ENCODE measurements at regions not wholly inside any gene's neighbourhood (a gene's known extent, or its start where the extent isn't known, plus 50 kb on each side); places are given as distances from the start of the nearest gene placed in this dataset.

- no peak for TF ChIP-seq CTCF (IDR thresholded peaks at IDR 0.05; ENCODE audit: low read depth, low read length, missing control alignments)
- in situ Hi-C loops (cut with HindIII; ENCODE audit: low sequenced_read_pairs): no loop called here
- no peak for DNase-seq (ENCODE audit: low read depth)
- no peak overlapping the region for H3K4me3 ChIP-seq (ENCODE audit: low read depth, low read length)
Measured at GRCh38 chr10:35770817-35771355, 128.8 kb upstream of the FZD8 start.

- DNase-seq (ENCODE audit: low read depth): no peak
- no peak for TF ChIP-seq CTCF (IDR thresholded peaks at IDR 0.05; ENCODE audit: low read depth, low read length, missing control alignments)
- in situ Hi-C loops (cut with HindIII; ENCODE audit: low sequenced_read_pairs): no loop called here
- H3K4me3 ChIP-seq (ENCODE audit: low read depth, low read length): no peak overlapping the region
Measured at GRCh38 chr10:35769795-35770194, 127.7 kb upstream of the FZD8 start.

DNA sequence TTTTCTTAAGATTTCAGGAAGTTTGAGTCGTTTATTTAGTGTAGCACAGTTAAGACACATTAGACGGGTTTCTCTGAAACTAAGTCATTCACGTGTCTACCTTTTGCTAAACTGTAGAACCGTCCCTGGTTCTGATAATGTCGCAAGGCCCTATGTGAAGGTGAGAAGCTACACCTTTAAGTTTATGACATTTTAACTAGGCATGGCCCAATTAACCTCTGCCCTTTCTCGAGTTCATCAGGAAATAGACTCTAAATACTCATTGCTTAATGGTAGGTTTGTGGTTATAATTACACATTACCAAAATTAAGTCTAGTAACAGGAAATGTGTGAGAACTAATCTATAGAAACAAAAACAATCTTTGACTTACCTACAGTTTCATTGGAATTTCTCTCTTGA is 126.6 kb upstream of the FZD8 start:
- DNase-seq (ENCODE audit: low read depth): no peak
- TF ChIP-seq CTCF (IDR thresholded peaks at IDR 0.05; ENCODE audit: low read depth, low read length, missing control alignments): no peak
- in situ Hi-C loops (cut with HindIII; ENCODE audit: low sequenced_read_pairs): no loop called here
- H3K4me3 ChIP-seq (ENCODE audit: low read depth, low read length): no peak overlapping the region

DNA sequence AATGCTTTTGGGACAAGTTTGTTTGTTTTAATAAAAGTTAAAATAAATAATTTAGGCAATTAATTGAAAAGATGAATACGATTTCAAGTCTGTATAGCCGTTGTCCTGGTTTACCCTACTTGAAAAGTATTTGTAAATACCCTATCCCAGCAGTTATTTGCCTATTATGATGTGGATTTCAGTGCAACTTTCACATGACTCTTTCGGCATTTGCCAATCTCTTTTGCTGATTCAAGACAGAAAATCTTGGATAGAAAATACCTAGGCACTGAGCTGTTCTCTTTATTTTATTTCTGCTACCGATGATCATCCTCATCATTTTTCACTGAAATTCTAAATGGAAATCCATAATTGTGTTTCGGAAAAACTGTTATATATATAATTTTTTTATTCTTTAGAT is 125.9 kb upstream of the FZD8 start:
- no peak overlapping the region for H3K4me3 ChIP-seq (ENCODE audit: low read depth, low read length)
- DNase-seq (ENCODE audit: low read depth): no peak
- in situ Hi-C loops (cut with HindIII; ENCODE audit: low sequenced_read_pairs): no loop called here
- no peak for TF ChIP-seq CTCF (IDR thresholded peaks at IDR 0.05; ENCODE audit: low read depth, low read length, missing control alignments)

GRCh38 chr10:35765996-35766395 is 123.9 kb upstream of the FZD8 start:
- in situ Hi-C loops (cut with HindIII; ENCODE audit: low sequenced_read_pairs): no loop called here
- DNase-seq (ENCODE audit: low read depth): no peak
- TF ChIP-seq CTCF (IDR thresholded peaks at IDR 0.05; ENCODE audit: low read depth, low read length, missing control alignments): no peak
- no peak overlapping the region for H3K4me3 ChIP-seq (ENCODE audit: low read depth, low read length)

GRCh38 chr10:35765066-35765527 is 123.0 kb upstream of the FZD8 start:
- no peak for TF ChIP-seq CTCF (IDR thresholded peaks at IDR 0.05; ENCODE audit: low read depth, low read length, missing control alignments)
- no peak overlapping the region for H3K4me3 ChIP-seq (ENCODE audit: low read depth, low read length)
- no peak for DNase-seq (ENCODE audit: low read depth)
- in situ Hi-C loops (cut with HindIII; ENCODE audit: low sequenced_read_pairs): no loop called here

Measured in astrocyte of the cerebellum (primary cell).